MM.1S (cell line): ENCODE measurements at regions not wholly inside any gene's neighbourhood (a gene's known extent, or its start where the extent isn't known, plus 50 kb on each side); places are given as distances from the start of the nearest gene placed in this dataset.
"Not testable (repeated sequence)": the region's sequence is repeated elsewhere in the genome, so short reads cannot be mapped to it uniquely, and the experiment has no call there.

Experiments
- DNase-seq: peaks from one replicate; pipeline ENCODE4 v3.0.0-alpha.2; 2015
- H2AFZ ChIP-seq: fragments of 300-600 bp; sonication (generic); 2 replicates; pipeline ENCODE4 v1.6.0; 2016; ENCODE audit warnings: antibody characterized with exemption, low read length
- H3F3A ChIP-seq: fragments of 300-600 bp; sonication (generic); 2 replicates; pipeline ENCODE4 v1.6.1; 2016; ENCODE audit warnings: mild to moderate bottlenecking, antibody characterized with exemption, low read length, moderate library complexity, mixed read lengths; ENCODE audit not compliant: insufficient read depth
- H3K27ac ChIP-seq: fragments of 300-600 bp; sonication (generic); 2 replicates; pipeline ENCODE4 v1.5.1; 2016; ENCODE audit warnings: mild to moderate bottlenecking, low read length
- H3K27me3 ChIP-seq: fragments of 300-600 bp; sonication (generic); replicated peaks from 2 replicates; pipeline ENCODE4 v1.6.0; 2016; ENCODE audit warnings: low read length; ENCODE audit not compliant: insufficient read depth
- H3K36me3 ChIP-seq: fragments of 300-600 bp; sonication (generic); replicated peaks from 2 replicates; pipeline ENCODE4 v1.6.1; 2016; ENCODE audit warnings: mild to moderate bottlenecking, low read length, mixed read lengths; ENCODE audit not compliant: insufficient read depth
- H3K4me1 ChIP-seq: fragments of 300-600 bp; sonication (generic); 2 replicates; pipeline ENCODE4 v1.6.1; 2016; ENCODE audit warnings: low read length, mixed read lengths
- H3K4me2 ChIP-seq: fragments of 300-600 bp; sonication (generic); 2 replicates; pipeline ENCODE4 v1.6.0; 2016; ENCODE audit warnings: low read depth, low read length
- H3K4me3 ChIP-seq: fragments of 300-600 bp; sonication (generic); 2 replicates; pipeline ENCODE4 v1.5.1; 2016; ENCODE audit warnings: low read length, mixed read lengths
- H3K79me2 ChIP-seq: fragments of 300-600 bp; sonication (generic); 2 replicates; pipeline ENCODE4 v1.6.1; 2016; ENCODE audit warnings: mixed run types, low read length, mixed read lengths
- H3K9ac ChIP-seq: fragments of 300-600 bp; sonication (generic); 2 replicates; pipeline ENCODE4 v1.6.1; 2016; ENCODE audit warnings: low read length, mixed read lengths
- H3K9me2 ChIP-seq: fragments of 300-600 bp; sonication (generic); replicated peaks from 2 replicates; pipeline ENCODE4 v1.6.1; 2016; ENCODE audit warnings: mild to moderate bottlenecking, low read length, mixed read lengths; ENCODE audit not compliant: insufficient read depth
- H3K9me3 ChIP-seq: fragments of 300-600 bp; sonication (generic); replicated peaks from 2 replicates; pipeline ENCODE4 v1.6.1; 2016; ENCODE audit warnings: mild to moderate bottlenecking, low read length, mixed read lengths; ENCODE audit not compliant: insufficient read depth
- H4K20me1 ChIP-seq: fragments of 300-600 bp; sonication (generic); 2 replicates; pipeline ENCODE4 v1.6.1; 2016; ENCODE audit warnings: mild to moderate bottlenecking, low read length, moderate library complexity, mixed read lengths; ENCODE audit not compliant: insufficient read depth
- EZH2 ChIP-seq: fragments of 300-600 bp; sonication (generic); optimal IDR thresholded peaks from 2 replicates; pipeline ENCODE3; 2017; ENCODE audit warnings: low read depth, mild to moderate bottlenecking, antibody characterized with exemption, low read length, mixed read lengths
- EZH2phosphoT487 ChIP-seq: fragments of 300-600 bp; sonication (generic); IDR thresholded peaks from 2 replicates; pipeline ENCODE4 v1.6.1; 2018; ENCODE audit warnings: antibody characterized with exemption, low read length
- TF ChIP-seq, protein P1 (sequence below): fragments of 300-600 bp; sonication (generic); IDR thresholded peaks from 2 replicates; pipeline ENCODE4 v1.5.1; 2016; ENCODE audit warnings: antibody characterized with exemption, low read length, mixed read lengths

DNA sequence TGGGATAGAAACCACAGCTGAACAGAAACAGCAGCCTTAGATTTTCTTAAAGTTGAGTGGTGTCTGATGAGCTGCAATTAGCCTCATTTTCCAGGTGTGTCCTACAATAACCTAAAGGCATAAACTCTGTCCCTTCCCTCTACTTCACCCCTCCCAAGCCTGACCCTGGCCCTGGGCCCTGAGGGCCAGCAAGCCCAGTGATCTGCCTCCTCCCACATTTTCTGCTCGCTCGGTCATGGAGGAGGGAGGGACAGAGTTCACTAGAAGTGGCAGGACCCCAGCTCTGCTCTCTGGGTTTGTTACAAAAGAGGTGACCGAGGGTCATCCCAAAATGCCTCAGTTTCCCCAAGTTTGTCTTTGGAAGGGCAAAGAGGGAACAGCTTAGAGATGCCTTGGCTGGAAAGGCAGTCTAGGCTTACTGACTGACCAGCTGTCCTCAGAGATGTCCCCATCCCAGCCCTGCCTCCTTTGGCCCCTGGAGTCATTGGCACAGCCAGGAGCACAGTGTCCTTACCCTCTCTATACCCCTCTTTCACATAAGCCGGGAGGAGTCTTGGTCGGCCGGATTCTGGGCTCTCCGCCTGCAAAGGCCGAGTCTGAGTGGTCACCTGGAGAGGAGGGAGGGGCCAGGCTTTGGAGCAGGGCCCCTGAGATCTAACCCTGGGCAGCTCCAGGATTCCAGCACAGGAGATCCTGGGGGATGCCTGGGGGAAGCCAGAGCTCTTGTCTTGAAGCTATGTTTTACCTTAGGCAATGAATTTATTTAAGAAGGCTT, 172.7 kb downstream of the PTPRU start:
- Histone ChIP-seq H3F3A (peaks cover 6% of the 10 kb centered on the region; the same call in 1 of the 2 replicates), H3K9me3 (no peaks in the 10 kb centered on the region), H3K27ac (no peak overlapping the region), H3K4me2 (no peak overlapping the region), H4K20me1 (no peaks in the 10 kb centered on the region), H3K4me1 (peaks cover 7% of the 10 kb centered on the region; the same call in 1 of the 2 replicates), H3K9ac (no peak overlapping the region), H3K27me3 (peaks cover 76% of the 10 kb centered on the region), H3K36me3 (no peaks in the 10 kb centered on the region), H3K4me3 (no peak overlapping the region), H2AFZ (no peak overlapping the region), H3K9me2 (no peaks in the 10 kb centered on the region), H3K79me2 (no peaks in the 10 kb centered on the region)
- TF ChIP-seq EZH2 (no peak), EZH2phosphoT487 (no peak)
- TF ChIP-seq, protein P1, sequence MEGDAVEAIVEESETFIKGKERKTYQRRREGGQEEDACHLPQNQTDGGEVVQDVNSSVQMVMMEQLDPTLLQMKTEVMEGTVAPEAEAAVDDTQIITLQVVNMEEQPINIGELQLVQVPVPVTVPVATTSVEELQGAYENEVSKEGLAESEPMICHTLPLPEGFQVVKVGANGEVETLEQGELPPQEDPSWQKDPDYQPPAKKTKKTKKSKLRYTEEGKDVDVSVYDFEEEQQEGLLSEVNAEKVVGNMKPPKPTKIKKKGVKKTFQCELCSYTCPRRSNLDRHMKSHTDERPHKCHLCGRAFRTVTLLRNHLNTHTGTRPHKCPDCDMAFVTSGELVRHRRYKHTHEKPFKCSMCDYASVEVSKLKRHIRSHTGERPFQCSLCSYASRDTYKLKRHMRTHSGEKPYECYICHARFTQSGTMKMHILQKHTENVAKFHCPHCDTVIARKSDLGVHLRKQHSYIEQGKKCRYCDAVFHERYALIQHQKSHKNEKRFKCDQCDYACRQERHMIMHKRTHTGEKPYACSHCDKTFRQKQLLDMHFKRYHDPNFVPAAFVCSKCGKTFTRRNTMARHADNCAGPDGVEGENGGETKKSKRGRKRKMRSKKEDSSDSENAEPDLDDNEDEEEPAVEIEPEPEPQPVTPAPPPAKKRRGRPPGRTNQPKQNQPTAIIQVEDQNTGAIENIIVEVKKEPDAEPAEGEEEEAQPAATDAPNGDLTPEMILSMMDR: no peak
- DNase-seq: no peak

DNA sequence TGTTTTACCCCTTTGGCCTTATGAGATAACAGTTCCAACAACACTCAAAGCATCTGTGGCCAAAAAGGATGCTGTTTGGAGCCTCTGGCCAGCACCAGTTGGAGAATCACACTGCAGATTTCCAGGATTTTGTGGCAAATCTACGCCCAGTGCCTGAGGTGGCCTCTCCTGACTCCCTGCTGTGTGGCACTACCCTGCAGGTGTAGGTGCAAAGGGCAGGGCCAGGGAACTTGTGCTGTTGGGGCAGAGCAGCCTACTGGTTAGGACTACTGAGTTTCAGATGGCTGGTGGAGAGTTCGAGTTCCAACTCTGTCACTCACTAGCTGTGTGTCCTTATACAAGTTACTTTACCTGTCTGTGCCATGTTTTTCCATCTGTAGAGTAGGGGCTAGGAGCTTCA, 170.5 kb downstream of the PTPRU start:
- H4K20me1 ChIP-seq: no peaks in the 10 kb centered on the region
- no peak for DNase-seq
- no peaks in the 10 kb centered on the region for H3K9me3 ChIP-seq
- no peak overlapping the region for H3K4me2 ChIP-seq
- H3K4me3 ChIP-seq: no peak overlapping the region
- TF ChIP-seq, protein P1: no peak
- TF ChIP-seq EZH2phosphoT487: no peak
- no peak for TF ChIP-seq EZH2
- no peak overlapping the region for H2AFZ ChIP-seq
- H3K36me3 ChIP-seq: no peaks in the 10 kb centered on the region
- H3K4me1 ChIP-seq: peaks cover 7% of the 10 kb centered on the region; the same call in 1 of the 2 replicates
- no peak overlapping the region for H3K27ac ChIP-seq
- H3K27me3 ChIP-seq: peaks cover 58% of the 10 kb centered on the region
- H3K9me2 ChIP-seq: no peaks in the 10 kb centered on the region
- H3K79me2 ChIP-seq: no peaks in the 10 kb centered on the region
- H3K9ac ChIP-seq: no peak overlapping the region
- H3F3A ChIP-seq: peaks cover 6% of the 10 kb centered on the region; the same call in 1 of the 2 replicates

DNA sequence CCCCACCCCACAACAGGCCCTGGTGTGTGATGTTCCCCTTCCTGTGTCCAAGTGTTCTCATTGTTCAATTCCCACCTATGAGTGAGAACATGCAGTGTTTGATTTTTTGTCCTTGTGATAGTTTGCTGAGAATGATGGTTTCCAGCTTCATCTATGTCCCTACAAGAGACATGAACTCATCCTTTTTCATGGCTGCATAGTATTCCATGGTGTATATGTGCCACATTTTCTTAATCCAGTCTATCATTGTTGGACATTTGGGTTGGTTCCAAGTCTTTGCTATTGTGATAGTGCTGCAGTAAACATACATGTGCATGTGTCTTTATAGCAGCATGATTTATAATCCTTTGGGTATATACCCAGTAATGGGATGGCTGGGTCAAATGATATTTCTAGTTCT, 163.9 kb downstream of the PTPRU start:
- H3K4me1 ChIP-seq, H3K4me3 ChIP-seq, H3F3A ChIP-seq, H4K20me1 ChIP-seq, H2AFZ ChIP-seq, H3K9me2 ChIP-seq, H3K79me2 ChIP-seq, H3K27ac ChIP-seq, H3K36me3 ChIP-seq, H3K9ac ChIP-seq, DNase-seq, H3K4me2 ChIP-seq, H3K9me3 ChIP-seq: not testable (repeated sequence)
- H3K27me3 ChIP-seq: peaks cover 46% of the 10 kb centered on the region

DNA sequence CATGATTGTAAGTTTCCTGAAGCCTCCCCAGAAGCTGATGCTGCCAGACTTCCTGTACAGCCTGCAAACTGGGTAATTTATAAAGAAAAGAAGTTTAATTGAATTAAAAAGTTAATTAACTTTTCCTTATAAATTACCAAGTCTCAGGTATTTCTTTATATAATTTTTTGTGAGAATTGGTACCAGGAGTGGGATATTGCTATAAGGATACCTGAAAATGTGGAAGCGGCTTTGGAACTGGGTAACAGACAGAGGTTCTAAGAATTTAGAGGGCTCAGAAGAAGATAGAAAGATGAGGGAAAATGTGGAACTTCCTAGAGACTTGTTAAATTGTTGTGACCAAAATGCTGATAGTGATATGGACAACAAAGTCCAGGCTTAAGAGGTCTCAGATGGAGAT, 163.1 kb downstream of the PTPRU start:
- DNase-seq: no peak
- Histone ChIP-seq H3K4me3 (no peak overlapping the region), H3K4me1 (no peaks in the 10 kb centered on the region), H3K4me2 (no peak overlapping the region), H3K36me3 (no peaks in the 10 kb centered on the region), H3F3A (no peaks in the 10 kb centered on the region), H3K9me3 (no peaks in the 10 kb centered on the region), H3K27ac (no peak overlapping the region), H3K27me3 (peaks cover 50% of the 10 kb centered on the region), H3K79me2 (no peaks in the 10 kb centered on the region), H3K9me2 (no peaks in the 10 kb centered on the region), H2AFZ (no peak overlapping the region), H3K9ac (no peak overlapping the region), H4K20me1 (no peaks in the 10 kb centered on the region)
- TF ChIP-seq EZH2phosphoT487: no peak
- TF ChIP-seq, protein P1: no peak
- TF ChIP-seq EZH2: no peak
